OCI-LY1 (cell line): ENCODE measurements at regions not wholly inside any gene's neighbourhood (a gene's known extent, or its start where the extent isn't known, plus 50 kb on each side); places are given as distances from the start of the nearest gene placed in this dataset.

Experiments used
- H2AFZ ChIP-seq: fragments of 200-600 bp; sonication (generic), shearing (Covaris generic); 2 replicates; pipeline ENCODE4 v1.6.0; 2014; ENCODE audit warnings: antibody characterized with exemption, mild to moderate bottlenecking, low read length
- H3F3A ChIP-seq: fragments of 200-600 bp; sonication (generic), shearing (Covaris generic); 2 replicates; pipeline ENCODE4 v1.6.0; 2014; ENCODE audit warnings: mild to moderate bottlenecking, antibody characterized with exemption, low read length, moderate library complexity; ENCODE audit not compliant: insufficient read depth
- H3K27ac ChIP-seq: fragments of 200-600 bp; sonication (generic); 2 replicates; pipeline ENCODE4 v1.5.1; 2014; ENCODE audit warnings: low read length, mixed run types, mild to moderate bottlenecking, low read depth; ENCODE audit not compliant: poor library complexity, severe bottlenecking
- H3K27me3 ChIP-seq: fragments of 200-600 bp; sonication (generic); 2 replicates; pipeline ENCODE4 v1.6.0; 2014; ENCODE audit warnings: antibody characterized with exemption, mild to moderate bottlenecking, low read length, moderate library complexity; ENCODE audit not compliant: insufficient read depth
- H3K36me3 ChIP-seq: fragments of 200-600 bp; sonication (generic); 2 replicates; pipeline ENCODE4 v1.6.1; 2014; ENCODE audit warnings: mild to moderate bottlenecking, antibody characterized with exemption, low read length, moderate library complexity, mixed read lengths; ENCODE audit not compliant: insufficient read depth
- H3K4me1 ChIP-seq: fragments of 200-600 bp; sonication (generic); 2 replicates; pipeline ENCODE4 v1.5.1; 2014; ENCODE audit warnings: mild to moderate bottlenecking, low read length, moderate library complexity; ENCODE audit not compliant: insufficient read depth, severe bottlenecking
- H3K4me2 ChIP-seq: fragments of 200-600 bp; sonication (generic), shearing (Covaris generic); 2 replicates; pipeline ENCODE4 v1.6.1; 2014; ENCODE audit warnings: low read length
- H3K4me3 ChIP-seq: fragments of 200-600 bp; sonication (generic); 2 replicates; pipeline ENCODE4 v1.5.1; 2014; ENCODE audit warnings: low read length, low read depth, mild to moderate bottlenecking, mixed read lengths; ENCODE audit not compliant: poor library complexity, severe bottlenecking
- H3K79me2 ChIP-seq: fragments of 200-600 bp; shearing (Covaris generic); 2 replicates; pipeline ENCODE4 v1.6.1; 2016; ENCODE audit warnings: mixed run types, low read length, mixed read lengths; ENCODE audit not compliant: insufficient read depth
- H3K9ac ChIP-seq: fragments of 200-600 bp; sonication (generic), shearing (Covaris generic); 2 replicates; pipeline ENCODE4 v1.6.1; 2014; ENCODE audit warnings: mild to moderate bottlenecking, low read length, mixed read lengths
- H3K9me2 ChIP-seq: fragments of 200-600 bp; sonication (generic), shearing (Covaris generic); 2 replicates; pipeline ENCODE4 v1.6.1; 2014; ENCODE audit warnings: low read depth, mild to moderate bottlenecking, low read length, mixed read lengths
- H3K9me3 ChIP-seq: fragments of 200-600 bp; shearing (Covaris generic); 2 replicates; pipeline ENCODE4 v1.6.1; 2014; ENCODE audit warnings: low read length, mixed read lengths
- H4K20me1 ChIP-seq: fragments of 200-600 bp; sonication (generic), shearing (Covaris generic); 2 replicates; pipeline ENCODE4 v1.6.0; 2016; ENCODE audit warnings: mild to moderate bottlenecking, low read length; ENCODE audit not compliant: insufficient read depth
- CTCF ChIP-seq: fragments of 200-600 bp; sonication (generic), shearing (Covaris generic); IDR thresholded peaks from 2 replicates; pipeline ENCODE4 v1.5.1; 2017; ENCODE audit warnings: mild to moderate bottlenecking, antibody characterized with exemption, low read length, moderate library complexity, mixed read lengths
- EZH2 ChIP-seq: fragments of 200-600 bp; sonication (generic), shearing (Covaris generic); IDR thresholded peaks from 2 replicates; pipeline ENCODE4 v1.8.0; 2017; ENCODE audit warnings: borderline replicate concordance, mixed run types, mild to moderate bottlenecking, antibody characterized with exemption, low read length, moderate library complexity, mixed read lengths

- Histone ChIP-seq H3K4me1 (no peaks in the 10 kb centered on the region), H3K9me3 (no peaks in the 10 kb centered on the region), H3K27me3 (no peaks in the 10 kb centered on the region), H4K20me1 (no peaks in the 10 kb centered on the region), H3K27ac (no peak overlapping the region), H3K36me3 (no peaks in the 10 kb centered on the region), H3K4me2 (no peak overlapping the region), H3K79me2 (no peaks in the 10 kb centered on the region), H2AFZ (no peak overlapping the region), H3K9ac (no peak overlapping the region), H3F3A (no peaks in the 10 kb centered on the region), H3K9me2 (no peaks in the 10 kb centered on the region), H3K4me3 (no peak overlapping the region)
- TF ChIP-seq CTCF, result no peak
- TF ChIP-seq EZH2, result no peak
These were observed 277.5 kb downstream of the PBX3 start for GRCh38 chr9:126024581-126025230.

DNA sequence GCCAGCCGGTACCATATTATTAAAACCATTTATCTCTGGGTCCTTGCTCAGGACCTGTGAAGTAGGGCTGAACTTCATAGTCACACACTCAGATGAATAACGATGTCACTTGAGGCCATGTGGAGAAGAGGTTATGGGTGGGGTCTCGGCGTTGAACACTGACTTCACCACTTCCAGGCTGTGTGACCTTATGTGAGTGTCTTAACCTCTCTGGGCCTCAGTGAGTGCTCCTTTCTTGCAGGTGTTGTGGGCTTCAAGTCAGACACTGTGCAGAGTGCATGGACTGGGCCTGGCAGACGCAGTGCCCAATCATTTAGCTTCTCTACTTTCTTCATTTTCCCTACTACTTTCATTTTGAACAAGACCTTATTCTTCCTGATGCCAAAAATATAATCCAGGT, 278.8 kb downstream of the PBX3 start:
- Histone ChIP-seq H3K4me1 (no peaks in the 10 kb centered on the region), H3K9me2 (no peaks in the 10 kb centered on the region), H3F3A (no peaks in the 10 kb centered on the region), H3K9me3 (no peaks in the 10 kb centered on the region), H3K9ac (no peak overlapping the region), H2AFZ (no peak overlapping the region), H4K20me1 (no peaks in the 10 kb centered on the region), H3K36me3 (no peaks in the 10 kb centered on the region), H3K27me3 (no peaks in the 10 kb centered on the region), H3K4me3 (no peak overlapping the region), H3K79me2 (no peaks in the 10 kb centered on the region), H3K27ac (no peak overlapping the region), H3K4me2 (no peak overlapping the region)
- no peak for TF ChIP-seq CTCF
- no peak for TF ChIP-seq EZH2

DNA sequence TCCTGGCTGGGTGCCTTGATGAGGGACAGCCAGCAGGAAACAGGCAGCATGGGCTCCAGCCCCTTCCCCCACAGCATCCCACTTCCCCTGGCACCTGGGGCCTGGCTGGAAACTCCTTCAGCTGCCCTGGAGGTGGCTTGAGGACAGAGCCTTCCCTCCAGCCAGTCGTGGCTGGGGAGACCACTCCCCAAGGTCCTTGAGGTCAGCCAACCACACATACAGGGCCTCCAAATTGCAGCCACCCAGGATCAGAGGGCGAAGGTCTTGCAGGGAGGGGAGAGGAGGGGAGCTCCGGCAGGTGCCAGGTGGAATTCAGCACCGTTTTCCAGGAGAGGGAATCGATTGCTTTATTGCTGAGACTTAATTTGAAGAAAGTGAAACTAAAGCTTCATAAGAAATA, 280.4 kb downstream of the PBX3 start:
- H3K9me2 ChIP-seq, result no peaks in the 10 kb centered on the region
- H3K4me2 ChIP-seq, result no peak overlapping the region
- H4K20me1 ChIP-seq, result no peaks in the 10 kb centered on the region
- H2AFZ ChIP-seq, result no peak overlapping the region
- no peaks in the 10 kb centered on the region for H3K79me2 ChIP-seq
- H3K36me3 ChIP-seq, result no peaks in the 10 kb centered on the region
- H3F3A ChIP-seq, result no peaks in the 10 kb centered on the region
- H3K27me3 ChIP-seq, result no peaks in the 10 kb centered on the region
- H3K4me1 ChIP-seq, result no peaks in the 10 kb centered on the region
- H3K27ac ChIP-seq, result no peak overlapping the region
- no peak overlapping the region for H3K4me3 ChIP-seq
- no peak overlapping the region for H3K9ac ChIP-seq
- no peak for TF ChIP-seq CTCF
- TF ChIP-seq EZH2, result no peak
- no peaks in the 10 kb centered on the region for H3K9me3 ChIP-seq
